Suprapubic skin (tissue), 4 donors: ENCODE measurements at regions not wholly inside any gene's neighbourhood (a gene's known extent, or its start where the extent isn't known, plus 50 kb on each side); places are given as distances from the start of the nearest gene placed in this dataset.

ENCODE experiments used
- EP300 ChIP-seq: sonication (generic); formaldehyde crosslinking; IDR thresholded peaks from one replicate; pipeline ENCODE4 v1.6.1; 2017; ENCODE audit warnings: antibody characterized with exemption
- POLR2A ChIP-seq, 2 donors: fragments of 450-650 bp; IDR thresholded peaks; one replicate each; pipeline ENCODE4 v1.6.1; 2017; ENCODE audit warnings: antibody characterized with exemption in 2 of 2, mild to moderate bottlenecking in 2 of 2, moderate library complexity in 2 of 2
- POLR2AphosphoS5 ChIP-seq, 3 donors: sonication (generic); formaldehyde crosslinking; IDR thresholded peaks; one replicate each; pipeline ENCODE4 v1.6.1; 2017; ENCODE audit warnings: antibody characterized with exemption in 3 of 3
- TF ChIP-seq, protein P1 (sequence below), 2 donors: fragments of 200-600 bp in 1 of 2; fragments of 450-650 bp in 1 of 2; sonication (generic) in 1 of 2; IDR thresholded peaks; one replicate each; pipeline ENCODE4 v1.5.1; 2016 to 2019; ENCODE audit warnings: antibody characterized with exemption in 2 of 2, mild to moderate bottlenecking in 1 of 2, moderate library complexity in 1 of 2

DNA sequence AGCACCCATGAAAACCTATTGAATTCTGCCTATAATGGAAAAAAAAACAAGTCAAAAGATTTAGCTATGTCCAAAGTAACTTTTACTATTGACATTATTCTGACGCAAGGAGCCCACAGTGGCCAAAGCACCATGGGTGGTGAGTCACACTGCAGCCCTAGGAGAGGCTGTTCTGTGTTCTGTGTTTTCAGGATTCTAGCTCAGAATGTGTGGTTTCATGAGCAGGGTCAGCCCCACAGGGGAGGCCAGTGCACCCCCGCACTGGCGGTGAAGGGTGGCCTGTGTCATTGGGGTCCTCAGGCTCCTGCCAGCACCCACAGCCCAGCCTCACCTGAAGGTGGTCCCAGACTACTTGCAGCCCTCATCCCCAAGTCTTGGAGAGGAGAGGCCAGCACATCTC lies 112.2 kb downstream of the BRD1 start:
- TF ChIP-seq, protein P1, sequence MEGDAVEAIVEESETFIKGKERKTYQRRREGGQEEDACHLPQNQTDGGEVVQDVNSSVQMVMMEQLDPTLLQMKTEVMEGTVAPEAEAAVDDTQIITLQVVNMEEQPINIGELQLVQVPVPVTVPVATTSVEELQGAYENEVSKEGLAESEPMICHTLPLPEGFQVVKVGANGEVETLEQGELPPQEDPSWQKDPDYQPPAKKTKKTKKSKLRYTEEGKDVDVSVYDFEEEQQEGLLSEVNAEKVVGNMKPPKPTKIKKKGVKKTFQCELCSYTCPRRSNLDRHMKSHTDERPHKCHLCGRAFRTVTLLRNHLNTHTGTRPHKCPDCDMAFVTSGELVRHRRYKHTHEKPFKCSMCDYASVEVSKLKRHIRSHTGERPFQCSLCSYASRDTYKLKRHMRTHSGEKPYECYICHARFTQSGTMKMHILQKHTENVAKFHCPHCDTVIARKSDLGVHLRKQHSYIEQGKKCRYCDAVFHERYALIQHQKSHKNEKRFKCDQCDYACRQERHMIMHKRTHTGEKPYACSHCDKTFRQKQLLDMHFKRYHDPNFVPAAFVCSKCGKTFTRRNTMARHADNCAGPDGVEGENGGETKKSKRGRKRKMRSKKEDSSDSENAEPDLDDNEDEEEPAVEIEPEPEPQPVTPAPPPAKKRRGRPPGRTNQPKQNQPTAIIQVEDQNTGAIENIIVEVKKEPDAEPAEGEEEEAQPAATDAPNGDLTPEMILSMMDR (IDR thresholded peaks at IDR 0.05): no peak
- TF ChIP-seq POLR2A (IDR thresholded peaks at IDR 0.05): no peak
- TF ChIP-seq POLR2AphosphoS5 (IDR thresholded peaks at IDR 0.05): no peak
- no peak for TF ChIP-seq EP300
